HG03342 (cell line): ENCODE measurements at regions not wholly inside any gene's neighbourhood (a gene's known extent, or its start where the extent isn't known, plus 50 kb on each side); places are given as distances from the start of the nearest gene placed in this dataset.
"Not testable (repeated sequence)": the region's sequence is repeated elsewhere in the genome, so short reads cannot be mapped to it uniquely, and the experiment has no call there.

Experiments used
- ATAC-seq: cut with Tn5 transposase; IDR thresholded peaks from one replicate; pipeline ENCODE4 v1.9.1; 2021; ENCODE audit warnings: mild to moderate bottlenecking, moderate library complexity; ENCODE audit not compliant: unreplicated experiment

DNA sequence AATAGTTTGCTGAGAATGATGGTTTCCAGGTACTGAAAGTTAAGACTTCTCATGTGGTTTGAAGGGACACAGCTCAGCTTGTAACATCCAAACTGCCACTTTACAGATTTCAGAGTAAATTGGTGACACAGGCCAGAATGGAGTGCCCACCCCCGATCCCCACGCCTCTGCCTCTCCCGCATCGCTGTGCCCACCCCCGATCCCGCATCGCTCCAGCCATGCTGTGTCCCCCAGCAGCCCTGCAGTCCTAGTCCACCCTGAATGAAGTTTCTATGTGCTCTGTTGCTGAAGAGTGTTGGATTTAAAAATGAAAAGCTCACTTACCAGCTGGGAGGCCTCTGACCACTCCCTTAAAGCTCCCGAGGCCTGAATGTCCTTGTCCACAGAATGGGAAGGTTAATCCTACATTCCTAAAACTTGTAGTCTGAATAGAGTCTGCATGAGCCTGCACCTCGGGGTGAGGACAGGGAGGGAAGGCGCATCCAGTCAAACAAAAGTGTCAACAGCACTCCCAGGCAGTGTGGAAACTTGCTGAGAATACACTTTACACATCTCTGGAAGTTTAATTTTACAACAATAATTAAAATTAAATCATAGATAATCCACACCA lies 176.4 kb upstream of the ID2 start:
- no peak for ATAC-seq

GRCh38 chr2:8506746-8507145 lies 175.1 kb upstream of the ID2 start:
- no peak for ATAC-seq

DNA sequence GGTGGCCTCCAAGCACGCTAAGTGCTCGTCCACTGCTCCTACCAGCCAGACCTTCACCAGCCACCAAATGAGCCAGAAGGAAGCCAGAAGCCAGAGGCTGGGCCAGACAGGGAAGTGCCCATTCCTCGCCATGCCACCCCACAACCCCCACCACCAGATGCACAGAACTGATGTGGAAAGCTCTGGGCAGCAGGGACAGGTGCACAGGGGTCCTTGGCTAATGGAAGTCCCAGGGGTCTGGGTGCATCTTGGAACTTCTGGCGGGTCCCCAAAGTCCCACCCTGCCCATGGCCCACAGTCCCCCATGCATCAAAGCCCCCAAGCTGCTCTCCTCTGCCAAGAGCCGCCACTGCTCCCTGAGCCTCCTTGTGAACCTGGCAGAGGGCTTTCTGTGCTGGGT lies 173.1 kb upstream of the ID2 start:
- no peak for ATAC-seq

- no peak for ATAC-seq
Observed at GRCh38 chr2:8509621-8510020, 172.2 kb upstream of the ID2 start.

DNA sequence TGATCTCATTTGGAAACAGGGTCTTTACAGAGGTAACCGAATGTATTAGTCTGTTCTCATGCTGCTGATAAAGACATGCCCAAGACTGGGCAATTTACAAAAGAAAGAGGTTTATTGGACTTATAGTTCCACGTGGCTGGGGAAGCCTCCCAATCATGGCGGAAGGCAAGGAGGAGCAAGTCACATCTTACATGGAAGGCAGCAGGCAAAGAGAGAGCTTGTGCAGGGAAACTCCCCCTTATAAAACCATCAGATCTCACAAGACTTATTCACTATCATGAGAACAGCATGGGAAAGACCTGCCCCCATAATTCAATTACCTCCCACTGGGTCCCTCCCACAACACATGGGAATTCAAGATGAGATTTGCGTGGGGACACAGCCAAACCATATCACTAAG lies 171.8 kb upstream of the ID2 start:
- not testable (repeated sequence) for ATAC-seq

DNA sequence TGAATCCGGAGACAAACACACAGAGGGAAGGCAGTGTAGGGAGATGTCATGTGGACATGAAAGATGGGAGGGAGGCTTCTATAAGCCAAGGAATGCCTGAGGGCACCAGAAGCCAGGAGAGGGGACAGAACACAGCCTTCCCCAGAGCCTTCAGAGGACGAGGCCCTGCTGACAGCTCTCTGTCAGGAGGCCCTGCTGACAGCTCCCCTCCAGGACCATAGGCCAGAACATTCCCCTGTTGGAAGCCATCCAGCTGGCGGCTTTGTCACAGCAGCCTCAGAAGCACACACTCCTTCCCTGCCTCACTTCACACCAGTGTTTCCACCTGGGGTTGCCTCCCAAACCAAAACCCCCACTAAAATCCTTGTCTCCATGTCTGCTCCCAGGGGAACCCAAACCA lies 171.3 kb upstream of the ID2 start:
- ATAC-seq: no peak

DNA sequence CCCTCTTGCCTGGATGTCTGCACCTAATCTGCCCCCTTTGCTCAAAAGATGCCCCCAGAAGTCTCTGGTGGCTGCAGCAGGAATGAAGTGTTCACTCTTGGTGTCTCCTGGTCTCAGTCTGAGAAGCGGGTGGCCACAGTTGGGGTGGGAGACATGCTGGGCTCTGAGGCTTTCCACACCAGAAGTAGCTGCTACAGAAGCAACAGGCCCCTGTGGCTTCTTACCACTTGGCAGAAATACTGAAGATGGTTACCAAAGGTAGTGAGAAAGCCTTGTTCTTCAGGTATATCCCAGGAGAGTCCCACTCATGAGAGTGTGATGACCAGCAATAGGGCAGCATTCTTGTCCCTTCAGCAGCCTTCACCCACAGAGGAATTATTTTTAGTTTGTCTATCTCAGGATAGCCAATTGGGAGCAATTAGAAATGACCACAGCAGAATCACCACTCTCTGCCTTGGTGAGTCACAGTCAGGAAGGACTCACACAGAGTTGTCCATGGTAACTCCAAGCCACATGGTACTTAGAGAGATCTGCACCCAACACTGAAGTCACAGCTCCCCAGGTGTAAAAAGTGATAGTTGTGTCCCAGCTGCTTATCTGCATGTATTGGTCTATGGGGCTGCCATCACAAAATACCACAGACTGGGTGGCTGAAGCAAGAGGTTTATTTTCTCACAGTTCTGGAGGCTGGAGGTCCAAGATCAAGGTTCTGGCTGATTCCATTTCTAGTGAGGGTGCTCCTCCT lies 169.8 kb upstream of the ID2 start:
- ATAC-seq: no peak

DNA sequence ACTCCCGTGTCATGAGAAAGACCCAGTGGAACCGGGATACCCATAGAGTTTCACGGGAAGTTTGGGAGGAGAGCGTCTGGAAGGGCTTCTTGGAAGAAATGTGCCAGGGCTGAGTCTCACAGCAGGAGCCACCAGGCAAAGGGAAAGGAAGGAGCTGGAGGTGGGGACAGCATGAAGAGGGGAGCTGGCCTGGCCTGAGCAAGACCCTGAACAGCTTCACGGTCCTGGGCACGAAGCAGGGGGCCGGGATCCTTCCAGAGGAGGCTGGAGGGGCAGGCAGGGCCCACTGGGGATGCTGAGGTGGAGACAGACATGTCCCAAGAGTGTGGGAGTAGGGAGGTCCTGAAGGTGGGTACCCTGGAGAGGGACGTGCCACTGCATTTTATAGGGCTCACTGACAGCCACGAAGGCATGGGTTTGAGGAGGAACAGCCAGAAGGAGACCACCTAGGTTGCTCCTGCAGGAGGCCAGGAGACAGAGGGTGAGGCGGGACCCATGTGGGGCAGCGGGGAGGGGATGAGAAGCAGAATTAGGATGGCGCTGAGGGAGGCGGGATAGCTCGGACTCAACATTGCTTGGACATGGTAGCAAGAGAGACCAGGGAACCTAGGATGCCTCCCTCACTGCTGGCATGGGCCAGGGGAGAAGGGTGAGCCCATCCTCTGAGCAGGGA lies 168.1 kb upstream of the ID2 start:
- no peak for ATAC-seq

DNA sequence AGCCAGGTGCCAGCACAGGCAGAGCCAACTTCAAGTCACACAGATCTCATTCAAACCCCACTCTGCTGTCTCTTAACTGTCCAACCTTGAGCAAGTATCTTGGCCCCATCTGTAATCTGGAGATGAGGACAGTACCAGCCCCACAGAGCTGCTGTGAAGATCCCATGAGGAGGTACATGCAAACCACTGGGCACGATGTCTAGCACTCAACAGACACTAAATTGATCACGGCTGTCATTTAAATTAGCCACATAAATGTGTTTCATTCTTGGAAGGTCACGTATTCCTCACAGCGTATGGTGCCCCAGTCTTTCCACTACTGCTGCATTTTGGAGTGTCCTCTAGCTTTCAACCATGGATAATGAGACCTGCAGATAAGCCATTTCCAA lies 167.6 kb upstream of the ID2 start:
- no peak for ATAC-seq

DNA sequence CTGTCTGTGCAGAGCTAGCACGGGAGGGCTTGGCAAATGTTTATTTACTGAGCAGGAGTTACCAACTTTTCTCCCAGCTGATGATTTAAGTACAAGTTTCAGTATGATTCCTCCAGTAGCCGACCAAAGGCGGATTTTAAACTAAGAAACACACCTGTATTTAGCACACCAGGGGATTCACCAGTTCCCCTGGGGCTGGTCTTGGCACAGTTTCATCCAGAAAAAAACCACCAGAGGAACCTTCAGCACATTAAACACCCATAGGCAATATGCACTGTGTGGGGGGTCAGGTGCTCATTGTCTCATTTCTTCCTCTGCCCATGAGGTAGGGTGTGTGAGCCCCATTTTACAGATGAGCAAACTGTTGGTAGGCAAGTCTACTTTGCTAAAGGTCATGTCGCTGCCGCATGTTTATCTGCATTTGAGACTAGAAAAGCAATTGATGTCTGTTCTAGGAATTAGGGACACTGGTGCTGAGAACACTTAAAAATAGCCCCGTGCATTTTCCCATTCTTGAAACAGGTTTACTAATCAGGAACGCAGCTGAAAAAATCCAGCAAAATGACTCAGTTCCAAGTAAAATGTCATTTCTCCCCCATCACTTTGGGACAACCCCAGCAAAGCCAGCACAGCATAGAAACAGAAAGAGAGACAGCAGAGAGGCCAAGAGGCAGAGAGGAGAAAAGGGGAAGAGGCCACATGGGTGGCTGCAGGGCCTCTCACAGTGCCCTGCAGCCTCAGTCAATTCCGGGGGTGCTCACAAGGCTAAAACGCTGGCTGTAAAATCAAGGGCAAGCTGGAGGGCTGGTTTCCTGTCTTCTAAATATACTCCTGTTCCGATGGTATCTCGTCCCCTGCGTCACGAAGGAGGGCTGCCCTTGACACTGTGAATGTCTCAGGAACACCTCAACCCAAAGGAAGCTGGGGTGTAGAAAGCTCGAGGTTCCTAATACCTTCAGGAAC lies 166.8 kb upstream of the ID2 start:
- peak; percentile 68 for ATAC-seq

- ATAC-seq: peak; percentile 43
Observed at GRCh38 chr2:8515864-8516533, 165.9 kb upstream of the ID2 start.

- ATAC-seq: no peak
Observed at GRCh38 chr2:8517850-8518498, 163.9 kb upstream of the ID2 start.

- ATAC-seq: no peak
Observed at GRCh38 chr2:8518979-8519668, 162.7 kb upstream of the ID2 start.

DNA sequence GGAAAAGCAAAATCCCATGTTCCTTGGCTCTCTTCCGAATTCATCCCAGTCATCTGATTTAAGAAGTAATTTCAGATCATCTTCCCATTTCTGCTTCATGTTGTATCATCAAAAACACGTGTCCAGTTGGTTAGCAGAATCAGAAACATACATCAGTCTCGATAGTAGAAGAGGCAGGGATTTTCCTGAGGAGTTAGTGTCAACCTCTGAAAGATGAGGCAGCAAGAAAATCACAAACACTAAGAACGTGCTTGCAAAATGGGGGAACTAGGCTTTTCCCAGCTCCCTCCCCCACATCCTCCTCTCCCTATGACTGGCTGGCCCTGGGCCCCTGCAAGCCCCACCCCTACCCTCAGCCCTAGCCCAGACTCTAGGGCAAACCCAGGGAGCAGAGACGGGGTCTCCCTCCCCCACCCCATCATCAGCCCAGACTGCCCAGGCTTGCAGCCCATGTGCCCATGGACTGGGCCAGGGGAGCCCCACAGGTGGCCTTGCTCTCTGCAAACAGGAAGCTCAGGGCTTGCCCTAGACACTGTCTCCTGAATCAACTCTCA lies 161.0 kb upstream of the ID2 start:
- no peak for ATAC-seq

- ATAC-seq: no peak
Observed at GRCh38 chr2:8522687-8523086, 159.2 kb upstream of the ID2 start.

DNA sequence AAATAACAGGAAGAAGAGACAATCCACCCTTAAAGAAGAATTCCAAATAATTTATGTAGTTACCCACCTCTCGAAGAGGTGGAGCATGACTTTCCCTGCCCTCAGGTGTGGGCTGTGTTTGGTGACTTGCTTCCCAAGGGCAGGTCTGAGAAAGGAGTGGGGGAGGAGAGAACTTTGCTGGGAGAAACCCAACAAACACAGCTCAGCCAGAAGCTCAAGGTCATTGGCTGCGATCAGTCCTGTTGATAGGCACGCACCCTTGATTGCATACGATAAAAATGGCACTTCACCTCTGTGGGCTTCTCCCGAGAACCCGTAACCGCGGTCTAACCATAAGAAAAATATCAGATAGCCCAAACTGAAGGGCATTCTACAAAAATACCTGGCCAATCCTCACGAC lies 157.5 kb upstream of the ID2 start:
- ATAC-seq: no peak

DNA sequence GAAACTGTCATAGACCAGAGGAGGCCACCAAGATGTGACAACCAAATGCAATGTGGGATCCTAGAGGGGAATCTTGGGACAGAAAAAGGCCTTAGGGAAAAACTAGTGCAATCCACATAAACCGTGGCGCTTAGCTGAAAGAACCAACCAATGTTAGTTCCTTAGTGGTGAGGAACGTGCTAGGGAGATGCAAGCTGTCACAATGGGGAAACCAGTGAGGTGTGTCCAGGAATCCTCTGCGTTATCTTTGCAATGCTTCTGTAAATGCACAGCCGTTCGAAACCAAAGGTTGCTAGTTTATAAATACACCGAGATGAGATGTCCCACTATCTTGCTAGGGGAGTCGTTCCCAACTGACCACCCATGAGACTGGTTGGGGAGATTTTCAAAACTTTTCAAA lies 157.0 kb upstream of the ID2 start:
- no peak for ATAC-seq

GRCh38 chr2:8525236-8525581 lies 156.6 kb upstream of the ID2 start:
- ATAC-seq: no peak
